Kidney (tissue), 13 donors: ENCODE measurements at regions not wholly inside any gene's neighbourhood (a gene's known extent, or its start where the extent isn't known, plus 50 kb on each side); places are given as distances from the start of the nearest gene placed in this dataset.

ENCODE experiments used
- DNase-seq, 5 donors: peaks; one replicate each; pipeline ENCODE4 v3.0.0-alpha.2; 2013 to 2020
- FAIRE-seq: peaks from 2 replicates; lab custom pipeline; 2012; peaks lifted over from hg19 to GRCh38; lab: Jason Lieb, UNC
- H3K27ac ChIP-seq, 2 donors: one replicate each; pipeline ENCODE4 v1.7.0; 2013; ENCODE audit warnings: low read depth in 2 of 2, low read length in 2 of 2, inconsistent platforms in 1 of 2
- H3K27me3 ChIP-seq: one replicate; pipeline ENCODE4 v1.7.1; 2013; ENCODE audit warnings: low read length, inconsistent platforms; ENCODE audit not compliant: control insufficient read depth, insufficient read depth
- H3K36me3 ChIP-seq, 3 donors: one replicate each; pipeline versions ENCODE4 v1.7.0 to v1.7.1; 2013; ENCODE audit warnings: low read length in 3 of 3, control low read depth in 1 of 3, inconsistent platforms in 1 of 3; ENCODE audit not compliant: insufficient read depth in 3 of 3, control insufficient read depth in 2 of 3
- H3K4me1 ChIP-seq, 3 donors: one replicate each; pipeline versions ENCODE4 v1.7.0 to v1.7.1; 2013; ENCODE audit warnings: low read length in 3 of 3, inconsistent platforms in 1 of 3, low read depth in 1 of 3; ENCODE audit not compliant: control insufficient read depth in 2 of 3, insufficient read depth in 2 of 3
- H3K4me3 ChIP-seq, 3 donors: one replicate each; pipeline versions ENCODE4 v1.7.0 to v1.8.1; 2013; ENCODE audit warnings: low read length in 3 of 3, control low read depth in 1 of 3, inconsistent platforms in 1 of 3
- H3K9ac ChIP-seq, 3 donors: one replicate each; pipeline versions ENCODE4 v1.7.0 to v1.7.1; 2013; ENCODE audit warnings: low read length in 3 of 3, control low read depth in 1 of 3, inconsistent platforms in 1 of 3
- H3K9me3 ChIP-seq, 3 donors: one replicate each; pipeline versions ENCODE4 v1.7.0 to v1.7.1; 2013; ENCODE audit warnings: low read length in 3 of 3, control low read depth in 1 of 3, inconsistent platforms in 1 of 3; ENCODE audit not compliant: control insufficient read depth in 2 of 3, insufficient read depth in 1 of 3
- CTCF ChIP-seq: IDR thresholded peaks from 3 replicates; pipeline ENCODE4 v1.5.1; 2012; ENCODE audit warnings: mild to moderate bottlenecking, moderate library complexity, borderline replicate concordance; ENCODE audit not compliant: insufficient read depth; ENCODE audit errors: extremely low read depth
- intact Hi-C: fragments of 100-400 bp; cut with DNase I; formaldehyde crosslinking; loops from one replicate; pipeline ENCODE4 v1.11.1; 2022
- donor health status: control.
- donor health status: control.
- donor health status: control.
- donor health status: control.
- donor health status: control.
- donor health status: DM: yes; HTN: yes; CAD: no.
- donor health status: Normal renal cell carcinoma (clear cell type).

- TF ChIP-seq CTCF, result no peak
- Histone ChIP-seq H3K4me1 (no peaks in the 10 kb centered on the region), H3K27me3 (no peaks in the 10 kb centered on the region), H3K9me3 (peaks cover 0 to 4% (median 0%) of the 10 kb centered on the region in 3 donors), H3K27ac (no peak overlapping the region), H3K36me3 (no peaks in the 10 kb centered on the region), H3K4me3 (no peak overlapping the region), H3K9ac (no peak overlapping the region)
- DNase-seq, result peak in 2 of 5 donors; percentile 9 to 50
- FAIRE-seq, result no peak
- intact Hi-C loops, result no loop called here
Measured at GRCh38 chr19:30077851-30078355, 135.9 kb downstream of the URI1 start.

- intact Hi-C loops, result no loop called here
- DNase-seq (peak in 1 of 5 donors; percentile 11), FAIRE-seq (no peak)
- H3K4me3 ChIP-seq, result no peak overlapping the region
- no peak overlapping the region for H3K9ac ChIP-seq
- no peaks in the 10 kb centered on the region for H3K27me3 ChIP-seq
- H3K27ac ChIP-seq, result no peak overlapping the region
- H3K4me1 ChIP-seq, result no peaks in the 10 kb centered on the region
- no peak for TF ChIP-seq CTCF
- H3K9me3 ChIP-seq, result peaks cover 0 to 4% (median 0%) of the 10 kb centered on the region in 3 donors
- H3K36me3 ChIP-seq, result no peaks in the 10 kb centered on the region
Measured at GRCh38 chr19:30078381-30078910, 136.4 kb downstream of the URI1 start.

GRCh38 chr19:30079200-30079599 is 137.2 kb downstream of the URI1 start:
- Histone ChIP-seq H3K27ac (no peak overlapping the region), H3K9me3 (peaks cover 0 to 4% (median 0%) of the 10 kb centered on the region in 3 donors), H3K4me1 (no peaks in the 10 kb centered on the region), H3K36me3 (no peaks in the 10 kb centered on the region), H3K27me3 (no peaks in the 10 kb centered on the region), H3K4me3 (no peak overlapping the region), H3K9ac (no peak overlapping the region)
- FAIRE-seq (no peak), DNase-seq (no peak)
- no peak for TF ChIP-seq CTCF
- intact Hi-C loops, result no loop called here
